Stimulated activated naive B cell treated with anti-CD40 and anti-IgM and Interleukin-4, amounts not matched to agents 10 μg/mL and 1 μg/mL and 100 μg/mL, for 72 hours (primary cell): ENCODE measurements at regions not wholly inside any gene's neighbourhood (a gene's known extent, or its start where the extent isn't known, plus 50 kb on each side); places are given as distances from the start of the nearest gene placed in this dataset.
"Not testable (repeated sequence)": the region's sequence is repeated elsewhere in the genome, so short reads cannot be mapped to it uniquely, and the experiment has no call there.

Experiments
- ATAC-seq, 2 donors: fragments of 150-1000 bp; cut with Tn5 transposase; replicated peaks; 2 replicates each; pipeline ENCODE4 v1.10.0; 2021; ENCODE audit warnings: moderate library complexity in 1 of 2
- DNase-seq: peaks from one replicate; pipeline ENCODE4 v3.0.0; 2021
- H3K27ac Mint-ChIP-seq: one replicate; pipeline ENCODE4 v1.8.0; 2022; ENCODE audit warnings: mild to moderate bottlenecking, mixed read lengths
- H3K27me3 Mint-ChIP-seq, 2 donors: one replicate each; pipeline ENCODE4 v1.8.0; 2022; ENCODE audit warnings: mixed read lengths in 2 of 2
- H3K36me3 Mint-ChIP-seq, 2 donors: one replicate each; pipeline ENCODE4 v1.8.0; 2022; ENCODE audit warnings: mixed read lengths in 2 of 2, mild to moderate bottlenecking in 1 of 2
- H3K4me1 Mint-ChIP-seq, 2 donors: one replicate each; pipeline ENCODE4 v1.8.0; 2022; ENCODE audit warnings: mixed read lengths in 2 of 2, mild to moderate bottlenecking in 1 of 2
- H3K4me3 Mint-ChIP-seq, 2 donors: one replicate each; pipeline ENCODE4 v1.8.0; 2022; ENCODE audit warnings: mild to moderate bottlenecking in 2 of 2, mixed read lengths in 2 of 2, moderate library complexity in 1 of 2
- H3K9me3 Mint-ChIP-seq, 2 donors: one replicate each; pipeline ENCODE4 v1.8.0; 2022; ENCODE audit warnings: mixed read lengths in 2 of 2, mild to moderate bottlenecking in 1 of 2

GRCh38 chr5:99600952-99601351 lies 672.1 kb upstream of the CHD1 start:
- no peaks in the 10 kb centered on the region for H3K4me1 Mint-ChIP-seq
- no peak for ATAC-seq
- no peaks in the 10 kb centered on the region for H3K9me3 Mint-ChIP-seq
- no peaks in the 10 kb centered on the region for H3K36me3 Mint-ChIP-seq
- no peak overlapping the region for H3K27ac Mint-ChIP-seq
- DNase-seq = no peak
- H3K4me3 Mint-ChIP-seq = no peak overlapping the region
- no peaks in the 10 kb centered on the region for H3K27me3 Mint-ChIP-seq

- no peaks in the 10 kb centered on the region for H3K27me3 Mint-ChIP-seq
- H3K9me3 Mint-ChIP-seq = peaks cover 0 to 3% of the 10 kb centered on the region in 2 donors
- H3K4me3 Mint-ChIP-seq = no peak overlapping the region
- no peak for DNase-seq
- no peaks in the 10 kb centered on the region for H3K4me1 Mint-ChIP-seq
- no peaks in the 10 kb centered on the region for H3K36me3 Mint-ChIP-seq
- H3K27ac Mint-ChIP-seq = no peak overlapping the region
- ATAC-seq = no peak
These were observed 662.0 kb upstream of the CHD1 start for GRCh38 chr5:99590806-99591205.

GRCh38 chr5:99589424-99589823 lies 660.6 kb upstream of the CHD1 start:
- Mint-ChIP-seq H3K27ac (no peak overlapping the region), H3K9me3 (peaks cover 0 to 3% of the 10 kb centered on the region in 2 donors), H3K4me3 (no peak overlapping the region), H3K36me3 (no peaks in the 10 kb centered on the region), H3K27me3 (no peaks in the 10 kb centered on the region), H3K4me1 (no peaks in the 10 kb centered on the region)
- DNase-seq = no peak
- no peak for ATAC-seq

GRCh38 chr5:99587983-99588382 lies 659.2 kb upstream of the CHD1 start:
- peaks cover 0 to 3% of the 10 kb centered on the region in 2 donors for H3K9me3 Mint-ChIP-seq
- H3K4me1 Mint-ChIP-seq = no peaks in the 10 kb centered on the region
- no peaks in the 10 kb centered on the region for H3K27me3 Mint-ChIP-seq
- no peaks in the 10 kb centered on the region for H3K36me3 Mint-ChIP-seq
- DNase-seq (no peak), ATAC-seq (no peak)
- no peak overlapping the region for H3K27ac Mint-ChIP-seq
- no peak overlapping the region for H3K4me3 Mint-ChIP-seq

- Mint-ChIP-seq H3K4me1 (no peaks in the 10 kb centered on the region), H3K27ac (no peak overlapping the region), H3K27me3 (no peaks in the 10 kb centered on the region), H3K4me3 (no peak overlapping the region), H3K9me3 (peaks cover 0 to 3% of the 10 kb centered on the region in 2 donors), H3K36me3 (no peaks in the 10 kb centered on the region)
- no peak for DNase-seq
- ATAC-seq = no peak
These were observed 658.1 kb upstream of the CHD1 start for GRCh38 chr5:99586878-99587277.

GRCh38 chr5:99581204-99581603 lies 652.4 kb upstream of the CHD1 start:
- H3K4me3 Mint-ChIP-seq, H3K9me3 Mint-ChIP-seq, H3K4me1 Mint-ChIP-seq, H3K36me3 Mint-ChIP-seq, H3K27me3 Mint-ChIP-seq, DNase-seq, H3K27ac Mint-ChIP-seq, ATAC-seq: not testable (repeated sequence)

- not testable (repeated sequence) for H3K27ac Mint-ChIP-seq, DNase-seq, H3K4me3 Mint-ChIP-seq, H3K4me1 Mint-ChIP-seq, ATAC-seq, H3K36me3 Mint-ChIP-seq, H3K27me3 Mint-ChIP-seq, H3K9me3 Mint-ChIP-seq
These were observed 634.3 kb upstream of the CHD1 start for GRCh38 chr5:99562937-99563627.

- DNase-seq = no peak
- no peak overlapping the region for H3K4me3 Mint-ChIP-seq
- H3K27ac Mint-ChIP-seq = no peak overlapping the region
- ATAC-seq = no peak
- no peaks in the 10 kb centered on the region for H3K4me1 Mint-ChIP-seq
- H3K27me3 Mint-ChIP-seq = no peaks in the 10 kb centered on the region
- H3K36me3 Mint-ChIP-seq = no peaks in the 10 kb centered on the region
- no peaks in the 10 kb centered on the region for H3K9me3 Mint-ChIP-seq
These were observed 624.5 kb upstream of the CHD1 start for GRCh38 chr5:99553211-99553810.

- Mint-ChIP-seq H3K9me3 (peaks cover 0 to 3% of the 10 kb centered on the region in 2 donors), H3K27ac (no peak overlapping the region), H3K36me3 (no peaks in the 10 kb centered on the region), H3K4me1 (no peaks in the 10 kb centered on the region), H3K4me3 (no peak overlapping the region), H3K27me3 (no peaks in the 10 kb centered on the region)
- no peak for ATAC-seq
- DNase-seq = no peak
These were observed 615.5 kb upstream of the CHD1 start for GRCh38 chr5:99544356-99544755.

- H3K9me3 Mint-ChIP-seq = peaks cover 0 to 3% of the 10 kb centered on the region in 2 donors
- no peaks in the 10 kb centered on the region for H3K36me3 Mint-ChIP-seq
- no peak overlapping the region for H3K4me3 Mint-ChIP-seq
- H3K4me1 Mint-ChIP-seq = no peaks in the 10 kb centered on the region
- DNase-seq = no peak
- H3K27ac Mint-ChIP-seq = no peak overlapping the region
- no peak for ATAC-seq
- no peaks in the 10 kb centered on the region for H3K27me3 Mint-ChIP-seq
These were observed 615.0 kb upstream of the CHD1 start for GRCh38 chr5:99543841-99544240.

GRCh38 chr5:99534241-99534640 lies 605.4 kb upstream of the CHD1 start:
- not testable (repeated sequence) for H3K36me3 Mint-ChIP-seq, H3K9me3 Mint-ChIP-seq, H3K4me1 Mint-ChIP-seq, H3K27me3 Mint-ChIP-seq, H3K4me3 Mint-ChIP-seq, ATAC-seq, DNase-seq, H3K27ac Mint-ChIP-seq

GRCh38 chr5:99521666-99522065 lies 592.9 kb upstream of the CHD1 start:
- H3K36me3 Mint-ChIP-seq, H3K4me3 Mint-ChIP-seq, H3K27me3 Mint-ChIP-seq, DNase-seq, ATAC-seq, H3K27ac Mint-ChIP-seq, H3K4me1 Mint-ChIP-seq, H3K9me3 Mint-ChIP-seq: not testable (repeated sequence)

GRCh38 chr5:99515864-99516490 lies 587.2 kb upstream of the CHD1 start:
- ATAC-seq, H3K27me3 Mint-ChIP-seq, H3K27ac Mint-ChIP-seq, H3K4me1 Mint-ChIP-seq, H3K36me3 Mint-ChIP-seq, H3K4me3 Mint-ChIP-seq, DNase-seq, H3K9me3 Mint-ChIP-seq: not testable (repeated sequence)

GRCh38 chr5:99510237-99510866 lies 581.5 kb upstream of the CHD1 start:
- not testable (repeated sequence) for H3K27ac Mint-ChIP-seq, H3K4me1 Mint-ChIP-seq, H3K4me3 Mint-ChIP-seq, H3K36me3 Mint-ChIP-seq, ATAC-seq, H3K9me3 Mint-ChIP-seq, H3K27me3 Mint-ChIP-seq, DNase-seq

GRCh38 chr5:99509064-99509463 lies 580.3 kb upstream of the CHD1 start:
- not testable (repeated sequence) for H3K36me3 Mint-ChIP-seq, ATAC-seq, H3K9me3 Mint-ChIP-seq, H3K27ac Mint-ChIP-seq, H3K4me3 Mint-ChIP-seq, H3K4me1 Mint-ChIP-seq, H3K27me3 Mint-ChIP-seq, DNase-seq
